GM12874 (cell line): ENCODE measurements at regions not wholly inside any gene's neighbourhood (a gene's known extent, or its start where the extent isn't known, plus 50 kb on each side); places are given as distances from the start of the nearest gene placed in this dataset.

ENCODE experiments used
- CTCF ChIP-seq: IDR thresholded peaks from 2 replicates; pipeline ENCODE4 v1.5.1; 2011; ENCODE audit warnings: low read depth, mild to moderate bottlenecking, control low read depth, low read length, moderate library complexity; ENCODE audit not compliant: insufficient read depth

GRCh38 chr6:25086500-25087091 lies 150.8 kb upstream of the RIPOR2 start:
- no peak for TF ChIP-seq CTCF

GRCh38 chr6:25088513-25088912 lies 152.8 kb upstream of the RIPOR2 start:
- TF ChIP-seq CTCF, result no peak

GRCh38 chr6:25089442-25089841 lies 153.7 kb upstream of the RIPOR2 start:
- TF ChIP-seq CTCF, result no peak

GRCh38 chr6:25094726-25095125 lies 159.0 kb upstream of the RIPOR2 start:
- TF ChIP-seq CTCF, result no peak

- TF ChIP-seq CTCF, result no peak
These were observed 164.5 kb upstream of the RIPOR2 start for GRCh38 chr6:25100288-25100687.

GRCh38 chr6:25103603-25104002 lies 167.8 kb upstream of the RIPOR2 start:
- no peak for TF ChIP-seq CTCF

- TF ChIP-seq CTCF, result no peak
These were observed 169.5 kb upstream of the RIPOR2 start for GRCh38 chr6:25105070-25105925.
